ENCODE measurements at regions not wholly inside any gene's neighbourhood (a gene's known extent, or its start where the extent isn't known, plus 50 kb on each side); places are given as distances from the start of the nearest gene placed in this dataset.

DNA sequence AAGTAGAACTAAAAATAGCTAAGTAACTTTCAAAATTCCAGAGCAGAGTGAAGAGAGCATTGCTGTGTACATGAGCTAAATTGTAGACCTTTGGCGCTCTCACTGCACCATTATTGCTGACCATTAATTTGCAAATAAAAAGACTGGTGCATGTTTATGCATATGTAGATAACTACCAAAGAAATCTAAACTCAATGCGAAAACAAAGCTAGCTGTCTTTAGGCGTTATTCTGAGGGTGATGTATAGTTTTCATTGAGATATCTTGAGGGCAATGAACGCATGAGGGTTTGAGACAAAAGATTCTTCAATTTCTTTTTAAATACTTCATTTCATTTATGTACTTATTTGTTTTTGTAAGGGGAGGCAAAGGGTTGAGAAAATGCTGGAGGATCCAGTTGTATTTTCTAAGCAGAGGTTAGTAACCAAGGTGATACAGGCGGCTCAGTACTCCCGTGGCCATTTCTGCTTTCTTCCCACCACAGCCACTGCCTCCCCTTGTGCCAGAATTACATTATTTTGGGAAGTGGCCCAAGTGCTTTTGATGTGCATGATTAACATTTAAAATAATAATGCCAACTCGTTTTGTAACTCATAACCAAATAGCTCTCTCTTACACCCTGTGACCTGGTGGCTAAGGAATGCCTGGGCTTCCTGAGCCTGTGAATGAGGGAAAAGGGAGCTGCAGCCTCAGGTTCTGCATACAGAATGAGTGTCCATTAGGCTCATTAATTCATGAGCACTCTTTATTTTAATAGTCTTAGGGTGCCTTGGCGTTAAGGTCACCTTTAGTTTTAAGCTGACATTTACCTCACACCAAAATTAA lies 797.8 kb upstream of the GYPC start:
- intact Hi-C loops (cut with micrococcal nuclease), result no loop called here
- no peak overlapping the region for H3K4me3 ChIP-seq (ENCODE audit: control extremely low read depth in 1 of 5, extremely low read depth in 1 of 5, insufficient read depth in 1 of 5, low read depth in 2 of 5, low read length in 4 of 5)
- TF ChIP-seq, protein P1, sequence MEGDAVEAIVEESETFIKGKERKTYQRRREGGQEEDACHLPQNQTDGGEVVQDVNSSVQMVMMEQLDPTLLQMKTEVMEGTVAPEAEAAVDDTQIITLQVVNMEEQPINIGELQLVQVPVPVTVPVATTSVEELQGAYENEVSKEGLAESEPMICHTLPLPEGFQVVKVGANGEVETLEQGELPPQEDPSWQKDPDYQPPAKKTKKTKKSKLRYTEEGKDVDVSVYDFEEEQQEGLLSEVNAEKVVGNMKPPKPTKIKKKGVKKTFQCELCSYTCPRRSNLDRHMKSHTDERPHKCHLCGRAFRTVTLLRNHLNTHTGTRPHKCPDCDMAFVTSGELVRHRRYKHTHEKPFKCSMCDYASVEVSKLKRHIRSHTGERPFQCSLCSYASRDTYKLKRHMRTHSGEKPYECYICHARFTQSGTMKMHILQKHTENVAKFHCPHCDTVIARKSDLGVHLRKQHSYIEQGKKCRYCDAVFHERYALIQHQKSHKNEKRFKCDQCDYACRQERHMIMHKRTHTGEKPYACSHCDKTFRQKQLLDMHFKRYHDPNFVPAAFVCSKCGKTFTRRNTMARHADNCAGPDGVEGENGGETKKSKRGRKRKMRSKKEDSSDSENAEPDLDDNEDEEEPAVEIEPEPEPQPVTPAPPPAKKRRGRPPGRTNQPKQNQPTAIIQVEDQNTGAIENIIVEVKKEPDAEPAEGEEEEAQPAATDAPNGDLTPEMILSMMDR (IDR thresholded peaks at IDR 0.05), result no peak
- TF ChIP-seq EZH2 (IDR thresholded peaks at IDR 0.05; ENCODE audit: borderline replicate concordance, insufficient read depth, low read depth, low read length, poor library complexity, severe bottlenecking), result no peak
- H3K27ac ChIP-seq (ENCODE audit: low read length in 2 of 2), result no peak overlapping the region
- H3K79me2 ChIP-seq (ENCODE audit: control insufficient read depth, insufficient read depth, low read length), result no peaks in the 10 kb centered on the region
- peaks cover 3% of the 10 kb centered on the region for H3K9me3 Mint-ChIP-seq (ENCODE audit: insufficient read depth)
- H3K27me3 ChIP-seq (replicated peaks in 1 of 4; ENCODE audit: control extremely low read depth in 1 of 4, control insufficient read depth in 3 of 4, insufficient read depth in 4 of 4, low read length in 3 of 4), result no peaks in the 10 kb centered on the region
- POLR2A ChIA-PET, result no interaction called here
- no peaks in the 10 kb centered on the region for H3K4me1 Mint-ChIP-seq
- CTCF ChIA-PET, result no interaction called here
- no peak overlapping the region for H3K9ac ChIP-seq (ENCODE audit: low read length)
- no peaks in the 10 kb centered on the region for H3K9me3 ChIP-seq (ENCODE audit: control extremely low read depth in 1 of 3, control insufficient read depth in 2 of 3, insufficient read depth in 1 of 3, low read length in 2 of 3)
- H3K4me1 ChIP-seq (ENCODE audit: control insufficient read depth in 2 of 2, insufficient read depth in 2 of 2, low read length in 2 of 2), result no peaks in the 10 kb centered on the region
- H3K27me3 Mint-ChIP-seq, result no peaks in the 10 kb centered on the region
- no peak overlapping the region for H3K4me3 Mint-ChIP-seq
- H4K20me1 ChIP-seq (ENCODE audit: control insufficient read depth, insufficient read depth, low read length, poor library complexity, severe bottlenecking), result no peaks in the 10 kb centered on the region
- no peak for ATAC-seq (ENCODE audit: low read depth)
- no peak overlapping the region for H3K27ac Mint-ChIP-seq
- no peak overlapping the region for H3K4me2 ChIP-seq (replicated peaks; ENCODE audit: low read depth, low read length, poor library complexity, severe bottlenecking)
- H2AFZ ChIP-seq (ENCODE audit: insufficient read depth, low read depth, low read length, poor library complexity, severe bottlenecking), result no peak overlapping the region
- no CpG with 5 or more reads among the region's 8 CpGs for WGBS (ENCODE audit: insufficient coverage)
- no peak for DNase-seq
- no peaks in the 10 kb centered on the region for H3K36me3 ChIP-seq (replicated peaks in 1 of 2; ENCODE audit: control extremely low read depth in 1 of 2, control insufficient read depth in 1 of 2, extremely low read depth in 1 of 2, insufficient read depth in 2 of 2, low read length in 1 of 2)

DNA sequence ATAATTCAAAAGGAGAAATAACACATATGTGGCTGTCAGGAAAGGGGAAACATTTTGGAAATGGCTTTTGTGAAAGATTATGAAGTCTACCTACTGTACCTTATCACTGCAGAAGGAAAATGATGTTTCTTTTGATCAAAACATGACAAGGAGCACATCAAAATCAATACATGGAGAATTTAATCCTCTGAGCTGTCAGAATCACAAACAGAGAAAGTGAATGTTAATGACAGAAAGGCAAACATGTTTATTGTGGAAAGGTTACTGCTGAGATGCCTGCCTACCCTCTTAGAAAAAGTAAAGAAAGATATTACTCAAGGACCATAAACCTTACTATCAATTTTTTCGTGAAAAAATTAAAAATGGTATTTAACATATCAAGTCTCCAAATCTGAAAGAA lies 794.5 kb upstream of the GYPC start:
- no peak overlapping the region for H3K27ac Mint-ChIP-seq
- H3K27ac ChIP-seq (ENCODE audit: low read length in 2 of 2), result no peak overlapping the region
- TF ChIP-seq, protein P1 (IDR thresholded peaks at IDR 0.05), result no peak
- TF ChIP-seq EZH2 (IDR thresholded peaks at IDR 0.05; ENCODE audit: borderline replicate concordance, insufficient read depth, low read depth, low read length, poor library complexity, severe bottlenecking), result no peak
- no peak for DNase-seq
- H3K27me3 ChIP-seq (replicated peaks in 1 of 4; ENCODE audit: control extremely low read depth in 1 of 4, control insufficient read depth in 3 of 4, insufficient read depth in 4 of 4, low read length in 3 of 4), result no peaks in the 10 kb centered on the region
- no peak overlapping the region for H3K9ac ChIP-seq (ENCODE audit: low read length)
- intact Hi-C loops (cut with micrococcal nuclease), result no loop called here
- no peak overlapping the region for H3K4me2 ChIP-seq (replicated peaks; ENCODE audit: low read depth, low read length, poor library complexity, severe bottlenecking)
- no peaks in the 10 kb centered on the region for H3K36me3 ChIP-seq (replicated peaks in 1 of 2; ENCODE audit: control extremely low read depth in 1 of 2, control insufficient read depth in 1 of 2, extremely low read depth in 1 of 2, insufficient read depth in 2 of 2, low read length in 1 of 2)
- H2AFZ ChIP-seq (ENCODE audit: insufficient read depth, low read depth, low read length, poor library complexity, severe bottlenecking), result no peak overlapping the region
- no CpG with 5 or more reads among the region's 1 CpG for WGBS (ENCODE audit: insufficient coverage)
- ChIA-PET POLR2A (no interaction called here), CTCF (no interaction called here)
- H3K4me1 ChIP-seq (ENCODE audit: control insufficient read depth in 2 of 2, insufficient read depth in 2 of 2, low read length in 2 of 2), result no peaks in the 10 kb centered on the region
- no peaks in the 10 kb centered on the region for H4K20me1 ChIP-seq (ENCODE audit: control insufficient read depth, insufficient read depth, low read length, poor library complexity, severe bottlenecking)
- H3K4me3 ChIP-seq (ENCODE audit: control extremely low read depth in 1 of 5, extremely low read depth in 1 of 5, insufficient read depth in 1 of 5, low read depth in 2 of 5, low read length in 4 of 5), result no peak overlapping the region
- H3K9me3 Mint-ChIP-seq (ENCODE audit: insufficient read depth), result peaks cover 3% of the 10 kb centered on the region
- no peaks in the 10 kb centered on the region for H3K79me2 ChIP-seq (ENCODE audit: control insufficient read depth, insufficient read depth, low read length)
- no peak overlapping the region for H3K4me3 Mint-ChIP-seq
- no peaks in the 10 kb centered on the region for H3K9me3 ChIP-seq (ENCODE audit: control extremely low read depth in 1 of 3, control insufficient read depth in 2 of 3, insufficient read depth in 1 of 3, low read length in 2 of 3)
- H3K27me3 Mint-ChIP-seq, result no peaks in the 10 kb centered on the region
- no peaks in the 10 kb centered on the region for H3K4me1 Mint-ChIP-seq
- no peak for ATAC-seq (ENCODE audit: low read depth)
